Omental fat pad (tissue), 3 donors: ENCODE measurements at regions not wholly inside any gene's neighbourhood (a gene's known extent, or its start where the extent isn't known, plus 50 kb on each side); places are given as distances from the start of the nearest gene placed in this dataset.

Experiments used
- ATAC-seq: fragments of 150-250 bp; one replicate; pipeline ENCODE4 v1.9.1; 2016; ENCODE audit warnings: mild to moderate bottlenecking, moderate library complexity; ENCODE audit not compliant: low FRiP score
- DNase-seq: peaks from one replicate; pipeline ENCODE4 v3.0.0-alpha.2; 2019; ENCODE audit warnings: low spot score
- CTCF ChIP-seq, 3 donors: fragments of 450-650 bp; IDR thresholded peaks; one replicate each; pipeline ENCODE4 v1.5.1; 2016 to 2017; ENCODE audit warnings: antibody characterized with exemption in 3 of 3, mild to moderate bottlenecking in 3 of 3, moderate library complexity in 2 of 3

- DNase-seq: no peak
- no peak for TF ChIP-seq CTCF (IDR thresholded peaks at IDR 0.05)
- no peak for ATAC-seq
Measured at GRCh38 chr2:235287375-235287733, 206.5 kb upstream of the AGAP1 start.

- no peak for TF ChIP-seq CTCF (IDR thresholded peaks at IDR 0.05)
- no peak for DNase-seq
- no peak for ATAC-seq
Measured at GRCh38 chr2:235291461-235291860, 202.4 kb upstream of the AGAP1 start.

- ATAC-seq: no peak
- no peak for TF ChIP-seq CTCF (IDR thresholded peaks at IDR 0.05)
- no peak for DNase-seq
Measured at GRCh38 chr2:235293061-235293460, 200.8 kb upstream of the AGAP1 start.

- no peak for TF ChIP-seq CTCF (IDR thresholded peaks at IDR 0.05)
- ATAC-seq (no peak), DNase-seq (no peak)
Measured at GRCh38 chr2:235295831-235296230, 198.0 kb upstream of the AGAP1 start.

GRCh38 chr2:235300368-235301201 is 193.3 kb upstream of the AGAP1 start:
- DNase-seq: no peak
- no peak for ATAC-seq
- TF ChIP-seq CTCF (IDR thresholded peaks at IDR 0.05): no peak

GRCh38 chr2:235301202-235302076 is 192.4 kb upstream of the AGAP1 start:
- ATAC-seq: no peak

More at GRCh38 chr2:235301202-235302076, 192.4 kb upstream of the AGAP1 start:
- DNase-seq: no peak
- no peak for TF ChIP-seq CTCF (IDR thresholded peaks at IDR 0.05)
